WTC11 (cell line): ENCODE measurements at regions not wholly inside any gene's neighbourhood (a gene's known extent, or its start where the extent isn't known, plus 50 kb on each side); places are given as distances from the start of the nearest gene placed in this dataset.

Source experiments
- CREB1 ChIP-seq: sonication (generic); formaldehyde crosslinking; IDR thresholded peaks from 2 replicates; pipeline ENCODE4 v1.8.0; 2023; ENCODE audit warnings: mild to moderate bottlenecking, missing genetic modification reagents
- ETV6 ChIP-seq: sonication (generic); formaldehyde crosslinking; IDR thresholded peaks from 2 replicates; pipeline ENCODE4 v1.8.1; 2022; ENCODE audit warnings: mild to moderate bottlenecking, missing genetic modification reagents
- FOXP1 ChIP-seq: sonication (generic); formaldehyde crosslinking; IDR thresholded peaks from 2 replicates; pipeline ENCODE4 v1.8.0; 2022; ENCODE audit warnings: missing genetic modification reagents, mild to moderate bottlenecking, moderate library complexity, borderline replicate concordance
- MYBL2 ChIP-seq: sonication (generic); formaldehyde crosslinking; IDR thresholded peaks from 2 replicates; pipeline ENCODE4 v1.8.1; 2023; ENCODE audit warnings: mild to moderate bottlenecking, moderate library complexity, missing genetic modification reagents
- NFATC4 ChIP-seq: fragments of 250-450 bp; sonication (Bioruptor Pico); IDR thresholded peaks from 2 replicates; pipeline ENCODE4 v1.9.0; 2021; ENCODE audit warnings: mild to moderate bottlenecking
- NFE2L1 ChIP-seq: sonication (generic); formaldehyde crosslinking; IDR thresholded peaks from 2 replicates; pipeline ENCODE4 v1.8.1; 2023; ENCODE audit warnings: missing genetic modification reagents
- NR1H2 ChIP-seq: sonication (generic); formaldehyde crosslinking; IDR thresholded peaks from 2 replicates; pipeline ENCODE4 v1.9.0; 2021; ENCODE audit warnings: mild to moderate bottlenecking, moderate library complexity, missing genetic modification reagents
- RELA ChIP-seq: sonication (generic); formaldehyde crosslinking; IDR thresholded peaks from 2 replicates; pipeline ENCODE4 v1.8.1; 2022; ENCODE audit warnings: missing genetic modification reagents, mild to moderate bottlenecking, borderline replicate concordance
- SMAD3 ChIP-seq: sonication (generic); formaldehyde crosslinking; IDR thresholded peaks from 2 replicates; pipeline ENCODE4 v1.8.0; 2022; ENCODE audit warnings: missing genetic modification reagents, mild to moderate bottlenecking, borderline replicate concordance
- TEAD1 ChIP-seq: sonication (generic); formaldehyde crosslinking; IDR thresholded peaks from 2 replicates; pipeline ENCODE4 v1.8.0; 2022; ENCODE audit warnings: mild to moderate bottlenecking, missing genetic modification reagents
- TEAD4 ChIP-seq: sonication (generic); formaldehyde crosslinking; IDR thresholded peaks from 2 replicates; pipeline ENCODE4 v1.8.0; 2022; ENCODE audit warnings: mild to moderate bottlenecking, missing genetic modification reagents
- ZBTB21 ChIP-seq: sonication (generic); formaldehyde crosslinking; IDR thresholded peaks from 2 replicates; pipeline ENCODE4 v1.8.1; 2023; ENCODE audit warnings: mild to moderate bottlenecking, missing genetic modification reagents, borderline replicate concordance
- ZNF121 ChIP-seq: sonication (generic); formaldehyde crosslinking; IDR thresholded peaks from 2 replicates; pipeline ENCODE4 v1.8.0; 2023; ENCODE audit warnings: missing genetic modification reagents
- ZNF219 ChIP-seq: sonication (generic); formaldehyde crosslinking; IDR thresholded peaks from 2 replicates; pipeline ENCODE4 v1.8.0; 2023; ENCODE audit warnings: missing genetic modification reagents, mild to moderate bottlenecking, borderline replicate concordance
- ZNF232 ChIP-seq: sonication (generic); formaldehyde crosslinking; IDR thresholded peaks from 2 replicates; pipeline ENCODE4 v1.8.0; 2022; ENCODE audit warnings: mild to moderate bottlenecking, missing genetic modification reagents
- ZNF423 ChIP-seq: fragments of 250-450 bp; sonication (Bioruptor Pico); IDR thresholded peaks from 2 replicates; pipeline ENCODE4 v2.1.2; 2022; ENCODE audit warnings: mild to moderate bottlenecking, moderate library complexity
- TF ChIP-seq, protein P1 (sequence below): sonication (generic); formaldehyde crosslinking; IDR thresholded peaks from 2 replicates; pipeline ENCODE4 v1.8.1; 2022; ENCODE audit warnings: mild to moderate bottlenecking, missing genetic modification reagents, moderate library complexity, borderline replicate concordance
- TF ChIP-seq, protein P2 (sequence below): sonication (generic); formaldehyde crosslinking; IDR thresholded peaks from 2 replicates; pipeline ENCODE4 v1.8.0; 2023; ENCODE audit warnings: missing genetic modification reagents
- TF ChIP-seq, protein P3 (sequence below): sonication (generic); formaldehyde crosslinking; IDR thresholded peaks from 2 replicates; pipeline ENCODE4 v1.8.0; 2022; ENCODE audit warnings: missing genetic modification reagents
- TF ChIP-seq, protein P4 (sequence below): fragments of 250-450 bp; sonication (Bioruptor Pico); IDR thresholded peaks from 2 replicates; pipeline ENCODE4 v1.9.0; 2021; ENCODE audit warnings: mild to moderate bottlenecking
- TF ChIP-seq, protein P5 (sequence below): sonication (generic); formaldehyde crosslinking; IDR thresholded peaks from 2 replicates; pipeline ENCODE4 v1.8.0; 2022; ENCODE audit warnings: mild to moderate bottlenecking, missing genetic modification reagents
- TF ChIP-seq, protein P6 (sequence below): sonication (generic); formaldehyde crosslinking; IDR thresholded peaks from 2 replicates; pipeline ENCODE4 v1.8.1; 2022; ENCODE audit warnings: low read depth, missing genetic modification reagents, borderline replicate concordance

DNA sequence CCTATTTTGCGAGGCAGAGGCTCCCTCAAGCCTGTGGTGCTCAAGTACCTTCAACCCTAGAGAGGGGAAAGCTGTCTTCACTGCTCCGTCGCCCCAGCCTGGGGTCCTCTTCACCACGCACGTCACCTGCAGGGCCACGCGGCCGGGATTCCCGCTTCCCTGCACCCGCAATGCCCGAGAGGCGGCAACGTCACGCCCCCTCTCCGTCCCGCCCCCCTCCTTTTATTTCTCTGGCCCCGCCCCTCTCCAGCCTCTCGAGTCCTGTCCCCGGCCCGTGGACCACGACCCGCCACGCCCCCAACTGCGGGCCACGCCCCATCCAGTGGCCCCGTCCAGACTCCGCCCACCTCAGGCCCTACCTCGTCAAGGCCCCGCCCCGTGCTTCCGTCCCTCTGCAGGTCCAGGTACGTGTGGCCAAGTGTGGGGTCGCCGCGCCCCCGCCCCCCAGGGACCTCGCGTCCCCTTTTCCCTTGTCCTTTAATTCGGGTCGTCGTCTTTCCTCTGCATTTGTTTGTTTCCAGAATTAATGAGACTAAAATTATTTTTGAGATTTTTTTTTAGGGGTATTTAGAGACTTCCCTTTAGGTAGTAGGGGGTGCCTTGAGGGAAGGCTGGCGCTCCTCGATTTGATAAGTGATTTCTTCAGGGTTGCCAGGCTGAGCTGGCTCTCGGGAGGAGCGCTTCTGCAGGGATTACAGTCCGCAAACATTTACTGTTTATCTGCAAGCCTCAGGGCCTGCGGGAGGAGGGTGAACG, 69.8 kb upstream of the BAIAP2L1 start (continued):
- TF ChIP-seq SMAD3 (peak; percentile 79; the same call in 1 of the 2 replicates), ZBTB21 (CRISPR knock-in tag) (no peak), TEAD4 (CRISPR knock-in tag) (0 out of 2 replicates have a peak, but pooled peaks have one; percentile 50), ETV6 (CRISPR knock-in tag) (peak; percentile 64; the same call in 1 of the 2 replicates), NFE2L1 (CRISPR knock-in tag) (peak; percentile 67; the same call in 1 of the 2 replicates), RELA (0 out of 2 replicates have a peak, but pooled peaks have one; percentile 44), ZNF121 (CRISPR knock-in tag) (no peak), TEAD1 (CRISPR knock-in tag) (peak; percentile 59; the same call in 1 of the 2 replicates), FOXP1 (CRISPR knock-in tag) (peak; percentile 94), NFATC4 (CRISPR knock-in tag) (no peak), NR1H2 (CRISPR knock-in tag) (no peak), ZNF219 (CRISPR knock-in tag) (0 out of 2 replicates have a peak, but pooled peaks have one; percentile 54), ZNF423 (CRISPR knock-in tag) (no peak), CREB1 (CRISPR knock-in tag) (0 out of 2 replicates have a peak, but pooled peaks have one; percentile 50), ZNF232 (CRISPR knock-in tag) (peak; percentile 61; the same call in 1 of the 2 replicates), MYBL2 (0 out of 2 replicates have a peak, but pooled peaks have one; percentile 31)
- TF ChIP-seq, protein P1, sequence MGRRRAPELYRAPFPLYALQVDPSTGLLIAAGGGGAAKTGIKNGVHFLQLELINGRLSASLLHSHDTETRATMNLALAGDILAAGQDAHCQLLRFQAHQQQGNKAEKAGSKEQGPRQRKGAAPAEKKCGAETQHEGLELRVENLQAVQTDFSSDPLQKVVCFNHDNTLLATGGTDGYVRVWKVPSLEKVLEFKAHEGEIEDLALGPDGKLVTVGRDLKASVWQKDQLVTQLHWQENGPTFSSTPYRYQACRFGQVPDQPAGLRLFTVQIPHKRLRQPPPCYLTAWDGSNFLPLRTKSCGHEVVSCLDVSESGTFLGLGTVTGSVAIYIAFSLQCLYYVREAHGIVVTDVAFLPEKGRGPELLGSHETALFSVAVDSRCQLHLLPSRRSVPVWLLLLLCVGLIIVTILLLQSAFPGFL = peak; percentile 45; the same call in 1 of the 2 replicates
- TF ChIP-seq, protein P2, sequence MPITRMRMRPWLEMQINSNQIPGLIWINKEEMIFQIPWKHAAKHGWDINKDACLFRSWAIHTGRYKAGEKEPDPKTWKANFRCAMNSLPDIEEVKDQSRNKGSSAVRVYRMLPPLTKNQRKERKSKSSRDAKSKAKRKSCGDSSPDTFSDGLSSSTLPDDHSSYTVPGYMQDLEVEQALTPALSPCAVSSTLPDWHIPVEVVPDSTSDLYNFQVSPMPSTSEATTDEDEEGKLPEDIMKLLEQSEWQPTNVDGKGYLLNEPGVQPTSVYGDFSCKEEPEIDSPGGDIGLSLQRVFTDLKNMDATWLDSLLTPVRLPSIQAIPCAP (CRISPR knock-in tag) = peak; percentile 83
- TF ChIP-seq, protein P3, sequence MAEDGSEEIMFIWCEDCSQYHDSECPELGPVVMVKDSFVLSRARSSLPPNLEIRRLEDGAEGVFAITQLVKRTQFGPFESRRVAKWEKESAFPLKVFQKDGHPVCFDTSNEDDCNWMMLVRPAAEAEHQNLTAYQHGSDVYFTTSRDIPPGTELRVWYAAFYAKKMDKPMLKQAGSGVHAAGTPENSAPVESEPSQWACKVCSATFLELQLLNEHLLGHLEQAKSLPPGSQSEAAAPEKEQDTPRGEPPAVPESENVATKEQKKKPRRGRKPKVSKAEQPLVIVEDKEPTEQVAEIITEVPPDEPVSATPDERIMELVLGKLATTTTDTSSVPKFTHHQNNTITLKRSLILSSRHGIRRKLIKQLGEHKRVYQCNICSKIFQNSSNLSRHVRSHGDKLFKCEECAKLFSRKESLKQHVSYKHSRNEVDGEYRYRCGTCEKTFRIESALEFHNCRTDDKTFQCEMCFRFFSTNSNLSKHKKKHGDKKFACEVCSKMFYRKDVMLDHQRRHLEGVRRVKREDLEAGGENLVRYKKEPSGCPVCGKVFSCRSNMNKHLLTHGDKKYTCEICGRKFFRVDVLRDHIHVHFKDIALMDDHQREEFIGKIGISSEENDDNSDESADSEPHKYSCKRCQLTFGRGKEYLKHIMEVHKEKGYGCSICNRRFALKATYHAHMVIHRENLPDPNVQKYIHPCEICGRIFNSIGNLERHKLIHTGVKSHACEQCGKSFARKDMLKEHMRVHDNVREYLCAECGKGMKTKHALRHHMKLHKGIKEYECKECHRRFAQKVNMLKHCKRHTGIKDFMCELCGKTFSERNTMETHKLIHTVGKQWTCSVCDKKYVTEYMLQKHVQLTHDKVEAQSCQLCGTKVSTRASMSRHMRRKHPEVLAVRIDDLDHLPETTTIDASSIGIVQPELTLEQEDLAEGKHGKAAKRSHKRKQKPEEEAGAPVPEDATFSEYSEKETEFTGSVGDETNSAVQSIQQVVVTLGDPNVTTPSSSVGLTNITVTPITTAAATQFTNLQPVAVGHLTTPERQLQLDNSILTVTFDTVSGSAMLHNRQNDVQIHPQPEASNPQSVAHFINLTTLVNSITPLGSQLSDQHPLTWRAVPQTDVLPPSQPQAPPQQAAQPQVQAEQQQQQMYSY (CRISPR knock-in tag) = no peak
- TF ChIP-seq, protein P4, sequence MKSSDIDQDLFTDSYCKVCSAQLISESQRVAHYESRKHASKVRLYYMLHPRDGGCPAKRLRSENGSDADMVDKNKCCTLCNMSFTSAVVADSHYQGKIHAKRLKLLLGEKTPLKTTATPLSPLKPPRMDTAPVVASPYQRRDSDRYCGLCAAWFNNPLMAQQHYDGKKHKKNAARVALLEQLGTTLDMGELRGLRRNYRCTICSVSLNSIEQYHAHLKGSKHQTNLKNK (CRISPR knock-in tag) = no peak
- TF ChIP-seq, protein P5, sequence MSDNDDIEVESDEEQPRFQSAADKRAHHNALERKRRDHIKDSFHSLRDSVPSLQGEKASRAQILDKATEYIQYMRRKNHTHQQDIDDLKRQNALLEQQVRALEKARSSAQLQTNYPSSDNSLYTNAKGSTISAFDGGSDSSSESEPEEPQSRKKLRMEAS = peak; percentile 93
- TF ChIP-seq, protein P6, sequence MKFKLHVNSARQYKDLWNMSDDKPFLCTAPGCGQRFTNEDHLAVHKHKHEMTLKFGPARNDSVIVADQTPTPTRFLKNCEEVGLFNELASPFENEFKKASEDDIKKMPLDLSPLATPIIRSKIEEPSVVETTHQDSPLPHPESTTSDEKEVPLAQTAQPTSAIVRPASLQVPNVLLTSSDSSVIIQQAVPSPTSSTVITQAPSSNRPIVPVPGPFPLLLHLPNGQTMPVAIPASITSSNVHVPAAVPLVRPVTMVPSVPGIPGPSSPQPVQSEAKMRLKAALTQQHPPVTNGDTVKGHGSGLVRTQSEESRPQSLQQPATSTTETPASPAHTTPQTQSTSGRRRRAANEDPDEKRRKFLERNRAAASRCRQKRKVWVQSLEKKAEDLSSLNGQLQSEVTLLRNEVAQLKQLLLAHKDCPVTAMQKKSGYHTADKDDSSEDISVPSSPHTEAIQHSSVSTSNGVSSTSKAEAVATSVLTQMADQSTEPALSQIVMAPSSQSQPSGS = 0 out of 2 replicates have a peak, but pooled peaks have one; percentile 47
